GM12873 (cell line): ENCODE measurements at regions not wholly inside any gene's neighbourhood (a gene's known extent, or its start where the extent isn't known, plus 50 kb on each side); places are given as distances from the start of the nearest gene placed in this dataset.

Experiments
- CTCF ChIP-seq: IDR thresholded peaks from 2 replicates; pipeline ENCODE4 v1.5.1; 2012; ENCODE audit warnings: low read depth, mild to moderate bottlenecking, moderate library complexity, low read length, control low read depth; ENCODE audit not compliant: insufficient read depth; ENCODE audit errors: missing control alignments

- no peak for TF ChIP-seq CTCF
These were observed 1247.2 kb downstream of the AACS start for GRCh38 chr12:126312457-126312856.

- TF ChIP-seq CTCF, result no peak
These were observed 1251.2 kb downstream of the AACS start for GRCh38 chr12:126316411-126316810.

GRCh38 chr12:126337556-126338441 is 1272.6 kb downstream of the AACS start:
- TF ChIP-seq CTCF, result no peak

GRCh38 chr12:126342866-126343265 is 1277.6 kb downstream of the AACS start:
- no peak for TF ChIP-seq CTCF

- TF ChIP-seq CTCF, result no peak
These were observed 1278.1 kb downstream of the AACS start for GRCh38 chr12:126343321-126343720.

GRCh38 chr12:126346087-126346486 is 1280.9 kb downstream of the AACS start:
- no peak for TF ChIP-seq CTCF

- TF ChIP-seq CTCF, result no peak
These were observed 1282.2 kb downstream of the AACS start for GRCh38 chr12:126347421-126347820.
